Common myeloid progenitor, CD34-positive (primary cell): ENCODE measurements at regions not wholly inside any gene's neighbourhood (a gene's known extent, or its start where the extent isn't known, plus 50 kb on each side); places are given as distances from the start of the nearest gene placed in this dataset.

ENCODE experiments used
- CTCF ChIA-PET: fragments of 350-600 bp; sonication (Branson Sonifier 250); formaldehyde crosslinking; loops from one replicate; lab custom pipeline; 2021; ENCODE audit warnings: antibody characterized with exemption; lab: Charles Lee
- POLR2A ChIA-PET: fragments of 350-600 bp; sonication (Branson Sonifier 250); formaldehyde crosslinking; loops from one replicate; lab custom pipeline; 2021; ENCODE audit warnings: antibody characterized with exemption; lab: Charles Lee
- DNase-seq, 3 donors: peaks; one replicate each; pipeline versions ENCODE4 v3.0.0 to v3.0.0-alpha.2; 2013
- H3K27ac ChIP-seq, 2 experiments: 1 replicate in 1 of 2; 2 replicates in 1 of 2; pipeline ENCODE4 v1.7.0; 2013; ENCODE audit warnings: inconsistent platforms in 2 of 2, low read length in 2 of 2, mild to moderate bottlenecking in 2 of 2, low read depth in 1 of 2, moderate library complexity in 1 of 2; ENCODE audit not compliant: severe bottlenecking in 2 of 2, insufficient read depth in 1 of 2, poor library complexity in 1 of 2
- H3K27me3 ChIP-seq, 5 experiments: replicated peaks in 2 of 5; 1 replicate in 3 of 5; 2 replicates in 2 of 5; pipeline versions ENCODE4 v1.6.1 to v1.7.0; 2013; ENCODE audit warnings: low read length in 4 of 5, mild to moderate bottlenecking in 2 of 5, moderate library complexity in 2 of 5, inconsistent platforms in 1 of 5; ENCODE audit not compliant: insufficient read depth in 5 of 5, control insufficient read depth in 4 of 5
- H3K36me3 ChIP-seq, 4 experiments: 1 replicate in 2 of 4; 2 replicates in 2 of 4; pipeline versions ENCODE4 v1.6.1 to v1.7.0; 2013; ENCODE audit warnings: low read length in 3 of 4, control low read depth in 1 of 4, mild to moderate bottlenecking in 1 of 4; ENCODE audit not compliant: control insufficient read depth in 4 of 4, insufficient read depth in 4 of 4
- H3K4me1 ChIP-seq, 4 experiments: 1 replicate in 3 of 4; 2 replicates in 1 of 4; pipeline versions ENCODE4 v1.6.1 to v1.7.1; 2013; ENCODE audit warnings: low read length in 3 of 4, mild to moderate bottlenecking in 3 of 4, control low read depth in 1 of 4, inconsistent platforms in 1 of 4, moderate library complexity in 1 of 4; ENCODE audit not compliant: control insufficient read depth in 4 of 4, insufficient read depth in 4 of 4; ENCODE audit errors: control extremely low read depth in 1 of 4
- H3K4me3 ChIP-seq, 7 experiments: 1 replicate in 4 of 7; 2 replicates in 3 of 7; pipeline versions ENCODE4 v1.5.1 to v1.7.0; 2013; ENCODE audit warnings: mild to moderate bottlenecking in 7 of 7, low read length in 6 of 7, moderate library complexity in 6 of 7, inconsistent platforms in 2 of 7, low read depth in 2 of 7, control low read depth in 1 of 7; ENCODE audit not compliant: insufficient read depth in 4 of 7, control insufficient read depth in 1 of 7; ENCODE audit errors: extremely low read depth in 1 of 7
- H3K9me3 ChIP-seq, 5 experiments: 1 replicate in 4 of 5; 2 replicates in 1 of 5; pipeline versions ENCODE4 v1.6.1 to v1.7.1; 2013; ENCODE audit warnings: low read length in 4 of 5, mild to moderate bottlenecking in 2 of 5, inconsistent platforms in 1 of 5, low read depth in 1 of 5, moderate library complexity in 1 of 5; ENCODE audit not compliant: control insufficient read depth in 4 of 5, insufficient read depth in 2 of 5; ENCODE audit errors: control extremely low read depth in 1 of 5
- WGBS: methylation state at CpG from one replicate; pipeline ENCODE4 v1.1.5; 2013; ENCODE audit not compliant: insufficient coverage; 5-methylcytosine and 5-hydroxymethylcytosine counted together

DNA sequence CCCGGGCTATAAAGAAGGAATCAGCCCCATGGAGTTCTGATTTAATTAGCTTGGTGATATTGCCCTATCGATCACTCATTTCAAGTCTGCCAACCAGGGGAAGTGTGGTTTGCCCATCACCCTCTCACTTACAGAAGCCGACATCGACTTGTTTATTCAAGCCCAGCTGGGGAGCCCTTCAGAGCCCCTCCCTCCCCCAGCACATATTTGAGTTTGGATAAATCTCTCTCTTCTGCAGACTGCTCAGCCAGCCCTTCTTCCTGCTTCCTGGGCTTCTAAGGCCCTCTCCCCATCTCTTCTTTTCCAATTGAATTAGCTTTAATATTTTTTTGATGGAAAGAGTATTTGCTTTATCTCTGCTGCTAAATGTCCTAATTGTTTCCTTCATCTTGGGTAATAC is 299.0 kb downstream of the MIAT start:
- DNase-seq: no peak
- ChIA-PET POLR2A (no interaction called here), CTCF (no interaction called here)
- H3K27ac ChIP-seq: no peak overlapping the region
- no peaks in the 10 kb centered on the region for H3K4me1 ChIP-seq
- no peaks in the 10 kb centered on the region for H3K9me3 ChIP-seq
- peaks cover 14 to 88% (median 34%) of the 10 kb centered on the region in 5 experiments for H3K27me3 ChIP-seq
- no peak overlapping the region for H3K4me3 ChIP-seq
- WGBS: 19% methylated on average over 4 of the region's 4 CpGs
- no peaks in the 10 kb centered on the region for H3K36me3 ChIP-seq

DNA sequence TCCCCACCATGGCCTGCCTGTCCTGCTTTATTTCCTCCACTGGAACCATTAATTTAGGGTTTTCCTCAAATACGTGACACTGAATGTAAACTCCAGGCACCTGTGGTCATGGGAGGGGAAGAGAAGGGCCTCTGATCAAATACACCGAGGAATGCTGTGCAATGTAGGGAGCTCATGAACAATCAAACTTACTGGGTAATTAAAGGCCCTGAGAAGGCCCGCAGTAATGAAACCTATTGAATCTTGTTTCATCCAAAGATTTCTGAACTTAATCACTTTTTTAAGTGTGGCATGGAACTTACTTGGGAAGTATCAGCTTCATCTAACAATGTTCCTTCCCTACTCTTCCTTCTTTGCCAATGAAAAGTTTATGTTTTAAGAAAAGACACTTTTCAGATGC is 299.8 kb downstream of the MIAT start:
- Histone ChIP-seq H3K27ac (no peak overlapping the region), H3K27me3 (peaks cover 8 to 82% (median 28%) of the 10 kb centered on the region in 5 experiments), H3K4me1 (no peaks in the 10 kb centered on the region), H3K4me3 (no peak overlapping the region), H3K36me3 (no peaks in the 10 kb centered on the region), H3K9me3 (no peaks in the 10 kb centered on the region)
- DNase-seq: no peak
- ChIA-PET CTCF (no interaction called here), POLR2A (no interaction called here)
- WGBS: 84% methylated on average over 3 of the region's 3 CpGs

DNA sequence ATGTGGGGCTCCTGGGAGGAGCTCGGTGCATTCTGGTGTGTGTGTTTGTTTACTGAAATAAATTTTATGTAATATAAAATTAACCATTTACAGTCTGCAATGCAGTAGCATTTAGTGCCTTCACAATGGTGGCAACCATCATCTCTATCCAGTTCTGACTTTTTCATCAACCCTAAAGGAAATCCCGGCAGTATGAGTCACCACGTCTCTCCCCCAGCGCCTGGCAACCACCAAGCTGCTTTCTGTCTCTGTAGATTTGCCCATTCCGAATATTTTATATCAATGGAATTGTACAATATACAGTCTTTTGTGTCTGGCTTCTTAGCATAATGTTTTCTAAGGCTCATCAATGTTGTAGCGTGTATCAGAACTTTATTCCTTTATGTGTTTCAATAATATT is 300.5 kb downstream of the MIAT start:
- H3K4me1 ChIP-seq: no peaks in the 10 kb centered on the region
- H3K4me3 ChIP-seq: no peak overlapping the region
- 100% methylated on average over 2 of the region's 6 CpGs for WGBS
- H3K9me3 ChIP-seq: no peaks in the 10 kb centered on the region
- H3K36me3 ChIP-seq: no peaks in the 10 kb centered on the region
- peaks cover 7 to 75% (median 24%) of the 10 kb centered on the region in 5 experiments for H3K27me3 ChIP-seq
- ChIA-PET POLR2A (no interaction called here), CTCF (interaction anchor here (0.5 kb wide), 1 partner anchor 517 kb away, joined by 5 read pairs; no protein-coding TSS in a partner anchor)
- no peak overlapping the region for H3K27ac ChIP-seq
- DNase-seq: no peak

DNA sequence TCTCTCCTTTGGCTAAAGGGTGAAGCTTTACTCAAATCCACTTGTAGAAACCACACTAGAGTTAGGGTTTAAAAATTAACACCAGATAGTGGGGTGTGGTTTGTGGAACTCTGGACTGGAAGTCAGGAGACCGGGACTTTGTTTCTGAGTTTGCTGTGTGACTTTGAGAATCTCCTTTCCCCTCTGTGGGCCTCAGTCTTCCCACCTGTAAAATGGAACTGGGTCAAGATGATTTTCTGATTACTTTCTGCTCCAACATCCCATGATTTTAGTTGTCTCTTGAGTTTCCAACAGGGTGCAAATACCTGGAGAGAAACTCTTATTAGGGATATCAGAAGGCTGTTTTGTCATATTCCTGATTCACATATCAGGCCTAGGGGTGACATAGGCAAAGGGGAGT is 301.0 kb downstream of the MIAT start:
- 100% methylated on average over 1 of the region's 1 CpG for WGBS
- H3K9me3 ChIP-seq: no peaks in the 10 kb centered on the region
- ChIA-PET POLR2A (no interaction called here), CTCF (interaction anchor here (0.5 kb wide), 1 partner anchor 517 kb away, joined by 5 read pairs; no protein-coding TSS in a partner anchor)
- H3K4me1 ChIP-seq: no peaks in the 10 kb centered on the region
- H3K4me3 ChIP-seq: no peak overlapping the region
- no peaks in the 10 kb centered on the region for H3K36me3 ChIP-seq
- H3K27me3 ChIP-seq: peaks cover 7 to 70% (median 20%) of the 10 kb centered on the region in 5 experiments
- DNase-seq: no peak
- H3K27ac ChIP-seq: no peak overlapping the region

DNA sequence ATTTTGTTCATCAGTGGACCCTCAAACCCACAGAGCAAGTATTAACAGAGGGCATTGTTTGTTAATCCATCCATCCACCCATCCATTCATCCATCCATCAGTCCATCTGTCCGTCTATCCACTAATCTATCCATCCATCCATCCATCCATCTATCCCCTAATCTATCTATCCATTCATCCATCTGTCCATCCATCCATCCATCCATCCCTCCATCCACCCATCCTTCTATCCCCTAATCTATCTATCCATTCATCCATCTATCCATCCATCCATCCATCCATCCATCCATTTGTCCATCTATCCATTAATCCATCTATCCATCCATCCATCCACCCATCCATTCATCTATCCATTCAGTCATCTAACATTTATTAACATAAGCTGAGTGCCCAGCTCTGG is 307.3 kb downstream of the MIAT start:
- no peak for DNase-seq
- Histone ChIP-seq H3K27ac (no peak overlapping the region), H3K4me1 (no peaks in the 10 kb centered on the region), H3K27me3 (peaks cover 0 to 20% (median 0%) of the 10 kb centered on the region in 5 experiments), H3K9me3 (peaks cover 0 to 9% (median 0%) of the 10 kb centered on the region in 5 experiments), H3K4me3 (no peak overlapping the region), H3K36me3 (no peaks in the 10 kb centered on the region)
- WGBS: 88% methylated on average over 1 of the region's 1 CpG
- POLR2A ChIA-PET: no interaction called here
- CTCF ChIA-PET: no interaction called here

DNA sequence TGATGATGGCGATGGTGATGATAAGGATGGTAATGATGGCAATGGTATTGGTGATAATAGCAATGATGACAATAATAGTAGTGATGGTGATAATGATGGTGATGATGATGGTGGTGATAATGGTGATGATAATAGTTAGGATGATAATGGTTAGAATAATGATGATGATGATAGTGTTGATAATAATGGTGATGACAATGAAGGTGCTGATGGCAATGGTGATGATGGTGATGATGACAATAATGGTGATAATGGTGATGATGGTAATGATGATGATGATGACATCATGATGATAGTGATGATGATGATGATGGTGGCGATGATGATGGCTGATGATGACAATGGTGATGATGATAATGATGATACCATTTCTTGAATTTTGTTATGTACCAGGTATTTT is 309.9 kb downstream of the MIAT start:
- H3K27me3 ChIP-seq: peaks cover 0 to 7% (median 0%) of the 10 kb centered on the region in 5 experiments
- no peak overlapping the region for H3K27ac ChIP-seq
- POLR2A ChIA-PET: no interaction called here
- WGBS: 92% methylated on average over 1 of the region's 2 CpGs
- no peak overlapping the region for H3K4me3 ChIP-seq
- no peak for DNase-seq
- H3K4me1 ChIP-seq: no peaks in the 10 kb centered on the region
- no peaks in the 10 kb centered on the region for H3K36me3 ChIP-seq
- H3K9me3 ChIP-seq: peaks cover 0 to 9% (median 0%) of the 10 kb centered on the region in 5 experiments
- CTCF ChIA-PET: no interaction called here

DNA sequence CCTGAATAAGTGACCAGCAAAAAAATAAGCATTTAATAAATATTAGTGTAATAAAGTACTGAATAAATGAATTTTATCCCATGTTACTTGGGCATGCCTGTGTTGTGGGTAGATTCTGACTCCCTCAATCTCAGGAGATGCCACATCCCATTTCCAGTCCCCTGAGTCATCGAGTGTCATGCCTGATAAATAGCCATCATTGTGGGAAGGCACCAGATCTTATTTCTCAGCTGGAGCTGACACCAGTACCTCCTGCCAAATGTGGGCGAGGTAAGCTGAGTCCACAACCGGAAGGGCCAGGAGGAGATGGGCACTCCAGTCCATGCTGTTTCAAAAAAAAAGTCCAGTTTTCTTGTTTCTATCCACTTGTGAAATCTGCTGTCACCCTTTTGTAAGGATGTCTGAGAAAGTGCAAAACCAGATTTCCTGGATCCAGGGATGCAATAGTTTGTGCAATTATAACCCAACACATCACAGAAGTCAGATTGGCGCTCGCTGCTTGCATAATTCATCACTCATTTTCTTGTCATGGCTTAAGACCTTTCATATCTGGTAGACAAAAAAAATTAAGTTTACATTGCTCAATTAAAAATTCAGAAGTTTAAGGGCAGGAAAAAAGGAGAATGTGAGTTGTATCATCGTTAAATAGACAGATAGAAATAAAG is 311.6 kb downstream of the MIAT start:
- ChIA-PET POLR2A (no interaction called here), CTCF (no interaction called here)
- H3K27ac ChIP-seq: no peak overlapping the region
- H3K36me3 ChIP-seq: no peaks in the 10 kb centered on the region
- WGBS: 93% methylated on average over 5 of the region's 6 CpGs
- H3K4me3 ChIP-seq: no peak overlapping the region
- H3K4me1 ChIP-seq: no peaks in the 10 kb centered on the region
- no peak for DNase-seq
- peaks cover 0 to 14% (median 0%) of the 10 kb centered on the region in 5 experiments for H3K27me3 ChIP-seq
- peaks cover 0 to 9% (median 0%) of the 10 kb centered on the region in 5 experiments for H3K9me3 ChIP-seq
